ENCODE measurements at regions not wholly inside any gene's neighbourhood (a gene's known extent, or its start where the extent isn't known, plus 50 kb on each side); places are given as distances from the start of the nearest gene placed in this dataset.

DNA sequence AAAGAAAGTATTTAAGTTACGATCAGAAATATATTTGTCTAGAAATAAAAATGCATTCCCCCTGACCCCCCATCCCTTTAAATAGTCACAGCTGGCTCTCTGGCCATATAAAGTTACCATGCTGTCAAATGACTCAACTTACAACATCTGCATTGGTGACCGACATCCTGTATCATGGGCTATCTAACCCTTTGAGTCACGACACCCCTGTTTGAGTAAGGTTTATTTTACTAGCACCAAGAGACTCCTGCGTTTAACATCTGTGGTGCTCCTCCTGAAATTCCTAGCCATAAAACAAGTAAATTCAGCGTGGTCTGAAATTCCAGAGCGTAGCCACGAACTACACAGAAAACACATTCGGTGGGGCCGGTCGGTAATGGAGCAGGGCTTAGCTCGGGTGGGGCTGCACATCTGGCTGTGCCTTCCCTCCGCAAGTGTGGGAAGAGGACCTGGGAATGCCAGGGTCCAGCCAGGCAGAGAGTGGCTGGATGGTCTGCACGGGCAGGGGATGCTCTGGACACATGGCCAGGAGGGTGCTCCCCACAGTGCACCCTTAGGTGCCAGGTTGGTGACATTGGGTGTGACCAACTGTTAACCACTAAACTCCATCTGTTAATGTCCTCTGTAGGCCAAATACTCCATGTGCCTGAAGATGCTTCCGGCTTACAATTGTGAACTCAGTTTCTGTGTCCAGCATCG, 53.0 kb upstream of the CLDN14 start:
- DNase-seq: no peak

DNA sequence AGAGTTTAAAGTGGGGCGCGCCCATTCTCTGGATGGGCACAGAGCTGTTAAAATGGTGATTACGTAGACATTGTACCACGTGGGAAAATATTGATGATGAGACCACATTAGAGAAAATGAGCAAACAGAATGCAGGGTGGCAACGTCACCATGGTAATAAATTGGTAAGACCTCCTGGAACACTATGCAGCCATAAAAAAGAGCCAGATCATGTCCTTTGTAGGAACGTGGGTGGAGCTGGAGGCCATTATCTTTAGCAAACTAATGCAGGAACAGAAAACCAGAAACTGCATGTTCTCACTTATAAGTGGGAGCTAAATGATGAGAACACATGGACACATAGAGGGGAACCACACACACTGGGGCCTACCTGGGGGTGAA, 53.5 kb upstream of the CLDN14 start:
- no peak for DNase-seq

- no peak for DNase-seq
Measured at GRCh38 chr21:36534656-36535055, 54.7 kb upstream of the CLDN14 start.

GRCh38 chr21:36535618-36536241, 55.8 kb upstream of the CLDN14 start:
- DNase-seq: no peak

DNA sequence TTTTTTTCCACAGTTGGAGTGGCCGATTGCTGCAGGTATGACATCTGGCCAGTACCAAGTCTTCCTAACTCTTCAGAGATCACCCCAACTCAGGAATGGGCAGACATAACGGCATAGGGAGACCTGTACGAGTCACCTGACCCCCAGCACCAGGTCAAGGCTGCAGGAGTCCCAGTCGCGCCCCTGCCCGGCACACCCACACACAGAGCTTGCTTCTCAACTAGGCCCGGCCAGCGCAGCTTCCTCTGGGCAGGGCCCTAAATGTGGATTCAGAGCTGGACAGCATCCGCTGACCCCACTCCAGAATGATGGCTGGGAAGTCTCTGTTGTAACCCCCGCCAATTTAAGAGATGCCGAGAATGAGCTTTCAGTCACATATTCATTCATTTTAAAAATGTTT, 58.8 kb upstream of the CLDN14 start:
- no peak for DNase-seq

DNA sequence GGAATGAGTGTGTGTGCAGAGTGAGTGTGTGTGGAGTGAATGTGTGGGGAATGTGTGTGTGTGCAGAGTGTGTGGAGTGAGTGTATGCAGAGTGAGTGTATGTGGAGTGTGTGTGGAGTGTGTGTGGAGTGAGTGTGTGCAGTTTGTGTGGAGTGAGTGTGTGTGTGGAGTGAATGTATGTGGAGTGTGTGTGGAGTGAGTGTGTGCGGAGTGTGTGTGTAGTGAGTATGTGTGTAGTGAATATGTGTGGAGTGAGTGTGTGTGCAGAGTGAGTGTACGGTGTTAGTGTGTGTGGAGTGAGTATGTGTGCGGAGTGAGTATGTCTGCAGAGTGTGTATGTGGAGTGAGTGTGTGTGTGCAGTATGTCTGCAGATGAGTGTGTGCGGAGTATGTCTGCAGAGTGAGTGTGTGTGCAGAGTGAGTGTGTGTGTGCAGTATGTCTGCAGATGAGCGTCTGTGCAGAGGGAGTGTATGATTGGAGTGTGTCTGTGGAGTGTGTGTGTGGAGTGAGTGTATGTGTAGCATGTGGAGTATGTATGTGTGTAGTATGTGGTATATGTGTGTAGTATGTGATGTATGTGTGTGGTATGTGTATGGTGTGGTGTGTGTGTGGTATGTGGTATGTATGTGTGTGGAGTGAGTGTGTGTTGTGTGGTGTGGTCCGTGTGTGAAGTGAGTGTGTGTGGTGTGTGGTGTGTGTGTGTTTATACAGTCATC, 59.7 kb upstream of the CLDN14 start:
- DNase-seq: no peak

DNA sequence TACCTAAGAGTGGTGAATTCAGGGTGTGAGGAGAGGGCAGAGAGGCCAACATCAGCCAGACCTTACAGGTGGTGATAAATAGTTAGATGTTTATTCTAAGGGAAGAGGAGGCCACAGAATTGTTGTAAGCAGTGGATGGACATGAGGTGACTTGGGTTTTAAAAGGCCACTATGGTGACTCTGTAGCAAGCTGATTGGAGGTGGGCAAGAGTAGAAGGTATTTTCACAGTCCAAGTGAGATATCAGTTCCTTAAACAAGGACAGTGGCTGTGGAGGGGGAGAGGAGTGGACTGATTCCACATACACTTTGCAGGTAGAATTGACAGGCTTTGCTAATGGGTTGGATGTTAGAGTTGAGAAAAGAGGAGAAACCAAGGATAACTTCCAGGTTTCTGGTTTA, 60.8 kb upstream of the CLDN14 start:
- no peak for DNase-seq

DNA sequence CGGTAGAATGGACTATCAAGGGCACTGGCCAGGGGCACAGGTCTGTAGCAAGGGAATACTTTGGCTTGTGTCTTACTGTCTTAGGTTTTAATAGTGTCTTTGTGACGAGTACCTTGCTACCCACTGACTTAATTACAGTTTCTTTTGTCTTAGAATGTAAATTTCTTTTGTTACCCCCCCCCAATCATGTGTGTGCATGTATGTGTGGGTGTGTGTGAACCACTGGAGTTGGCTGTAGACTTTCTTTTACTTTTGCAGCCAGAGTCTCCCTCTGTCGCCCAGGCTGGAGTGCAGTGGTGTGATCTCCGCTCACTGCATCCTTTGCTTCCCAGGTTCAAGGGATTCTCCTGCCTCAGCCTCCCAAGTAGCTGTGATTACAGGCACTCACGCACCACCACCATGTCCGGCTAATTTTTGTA, 61.8 kb upstream of the CLDN14 start:
- DNase-seq: no peak

- no peak for DNase-seq
Measured at GRCh38 chr21:36542312-36543101, 62.6 kb upstream of the CLDN14 start.

DNA sequence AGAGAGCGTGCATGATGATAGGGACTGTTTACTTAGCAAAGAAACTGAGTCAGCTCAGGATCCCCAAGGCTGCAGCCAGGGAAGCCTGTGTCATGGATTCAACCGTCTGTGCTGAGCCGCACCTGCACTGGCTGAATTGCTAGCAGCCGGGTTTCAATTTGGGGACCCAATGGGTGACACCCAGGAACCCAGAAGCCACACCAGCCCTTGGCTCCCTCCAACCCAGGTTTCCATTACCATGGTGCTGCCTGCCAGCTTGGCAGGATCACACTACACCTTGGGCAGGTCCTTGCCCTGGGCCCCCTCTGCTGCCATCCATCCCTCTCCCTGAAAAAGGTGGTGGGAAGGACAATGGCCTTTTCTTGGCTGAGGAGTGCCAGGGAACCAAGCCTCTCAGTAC, 64.0 kb upstream of the CLDN14 start:
- no peak for DNase-seq

GRCh38 chr21:36544545-36544944, 64.6 kb upstream of the CLDN14 start:
- DNase-seq: no peak

GRCh38 chr21:36545776-36546511, 66.0 kb upstream of the CLDN14 start:
- DNase-seq: no peak

- no peak for DNase-seq
Measured at GRCh38 chr21:36547464-36547863, 67.5 kb upstream of the CLDN14 start.

DNA sequence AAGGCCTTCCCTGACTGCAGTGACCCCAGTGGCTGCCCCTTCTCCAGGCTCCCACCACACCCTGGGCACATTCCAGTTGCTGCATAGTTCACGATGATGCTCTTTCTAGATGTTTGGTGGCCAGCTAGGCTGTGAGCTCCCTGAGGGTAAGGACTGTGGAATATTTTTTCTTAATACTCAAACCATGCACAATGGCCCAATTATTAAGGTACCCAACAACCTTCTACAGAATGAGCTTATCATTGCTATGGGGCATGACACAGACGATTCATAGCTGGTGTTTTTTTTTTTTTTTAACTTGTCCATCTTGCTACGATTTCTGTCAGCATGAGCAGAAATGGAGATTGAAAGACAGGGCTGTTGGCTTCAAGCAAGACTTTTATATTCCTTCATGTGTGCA, 68.9 kb upstream of the CLDN14 start:
- DNase-seq: no peak

DNA sequence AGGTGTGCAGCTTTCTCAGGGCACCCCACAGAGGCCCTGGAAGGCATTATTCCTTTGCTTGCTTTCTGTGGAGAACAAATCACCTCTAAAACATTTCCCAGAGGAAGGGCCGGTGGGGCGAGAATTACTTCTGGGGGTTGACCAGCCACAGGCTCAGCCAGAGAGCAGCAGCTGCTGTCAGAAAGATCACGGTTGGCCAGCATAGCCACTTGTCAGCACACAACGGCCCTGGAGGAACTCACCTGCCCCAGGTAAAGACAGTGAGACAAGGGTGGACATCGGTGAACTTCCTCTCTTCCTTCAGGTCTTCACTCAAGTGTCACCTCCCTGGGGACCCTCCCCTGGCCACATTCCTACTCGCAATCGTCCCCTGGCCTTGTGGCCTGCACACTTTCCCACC, 69.5 kb upstream of the CLDN14 start:
- DNase-seq: no peak

DNA sequence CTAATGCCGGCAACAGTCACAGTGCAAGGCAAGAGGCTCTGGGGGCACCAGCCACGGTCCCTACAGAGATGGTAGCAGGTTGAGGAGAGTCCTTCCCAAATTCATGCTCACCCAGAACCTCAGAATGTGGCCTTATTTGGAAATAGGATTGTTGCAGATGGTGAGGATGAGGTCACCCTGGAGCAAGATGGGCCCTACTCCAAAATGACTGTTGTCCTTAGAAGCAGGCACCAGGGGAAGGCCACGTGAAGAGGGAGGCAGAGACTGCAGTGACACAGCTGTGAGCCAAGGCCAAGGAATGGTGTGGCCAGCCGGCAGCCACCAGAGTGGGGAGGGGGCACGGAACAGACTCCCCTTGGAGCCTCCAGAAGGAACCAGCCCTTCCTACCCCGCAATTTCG, 70.8 kb upstream of the CLDN14 start:
- DNase-seq: no peak

GRCh38 chr21:36551321-36551720, 71.4 kb upstream of the CLDN14 start:
- no peak for DNase-seq

GRCh38 chr21:36551731-36552433, 72.0 kb upstream of the CLDN14 start:
- no peak for DNase-seq

GRCh38 chr21:36552434-36552785, 72.5 kb upstream of the CLDN14 start:
- no peak for DNase-seq

DNA sequence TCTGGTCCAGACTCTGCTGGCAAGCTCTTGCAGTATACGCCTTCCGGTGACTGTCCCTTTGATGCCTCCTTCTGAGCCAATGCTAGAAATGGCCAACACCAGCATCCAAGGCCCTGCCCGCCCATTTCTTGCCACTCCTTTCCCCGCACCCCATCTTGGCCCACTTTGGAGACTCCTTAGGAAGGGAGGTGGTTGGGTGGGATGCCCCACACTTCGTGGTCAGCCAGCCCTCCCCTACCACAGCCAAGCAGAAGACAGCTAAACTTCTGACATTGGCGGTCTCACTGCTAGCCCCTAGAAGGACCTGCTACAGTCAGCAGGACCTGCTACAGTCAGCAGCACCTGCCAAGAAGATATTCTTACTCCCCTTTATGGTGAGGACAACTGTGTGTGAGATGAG, 73.5 kb upstream of the CLDN14 start:
- DNase-seq: no peak

DNA sequence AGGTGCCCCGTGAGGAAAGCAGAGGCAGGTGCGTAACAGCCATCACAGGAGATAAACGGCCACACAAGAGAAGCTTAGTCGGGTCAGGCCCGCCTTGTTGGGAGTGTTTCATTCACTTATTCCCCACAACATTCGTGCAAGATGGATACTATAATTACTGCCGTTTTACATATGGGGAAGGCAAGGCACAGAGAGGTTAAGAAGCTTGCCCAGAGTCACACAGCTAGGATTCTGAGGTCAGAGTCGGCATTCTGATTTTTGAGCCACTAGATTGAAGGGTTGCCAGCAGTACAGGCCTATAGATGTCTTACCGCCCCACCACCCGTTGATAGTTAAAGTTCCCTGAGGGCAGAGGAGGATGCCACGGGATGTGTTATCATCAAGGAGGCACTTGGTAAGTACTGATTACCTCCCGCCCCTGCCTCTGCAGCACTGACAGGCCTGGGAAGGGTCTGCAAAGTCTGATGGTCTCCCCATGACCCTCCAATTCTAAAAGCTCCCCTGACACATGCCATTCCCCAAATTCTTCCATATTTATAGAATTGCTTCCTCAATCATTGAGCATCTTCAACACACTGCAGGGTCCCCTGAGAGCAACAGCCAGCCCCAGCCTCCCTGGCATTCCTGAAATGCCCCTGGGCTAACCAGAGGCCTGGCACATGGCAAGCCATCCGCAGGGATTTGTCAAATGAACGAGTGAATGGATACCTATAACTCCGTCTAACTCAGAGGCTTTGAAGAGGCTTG, 74.7 kb upstream of the CLDN14 start:
- no peak for DNase-seq
